Transverse colon (tissue), 4 donors: ENCODE measurements at regions not wholly inside any gene's neighbourhood (a gene's known extent, or its start where the extent isn't known, plus 50 kb on each side); places are given as distances from the start of the nearest gene placed in this dataset.

Experiments
- DNase-seq: peaks from one replicate; pipeline ENCODE4 v3.0.0-alpha.2; 2019
- H3K27ac ChIP-seq, 4 donors: fragments of 200-600 bp; sonication (generic); 2 replicates each; pipeline ENCODE4 v1.5.1; 2016 to 2018; ENCODE audit warnings: inconsistent platforms in 4 of 4
- H3K27me3 ChIP-seq: fragments of 200-600 bp; sonication (generic); 2 replicates; pipeline ENCODE4 v1.5.1; 2017; ENCODE audit warnings: inconsistent platforms
- H3K36me3 ChIP-seq, 4 donors: fragments of 200-600 bp; sonication (generic); 2 replicates each; pipeline ENCODE4 v1.5.1; 2017 to 2019; ENCODE audit warnings: inconsistent platforms in 4 of 4
- H3K4me1 ChIP-seq, 4 donors: fragments of 200-600 bp; sonication (generic); 2 replicates each; pipeline ENCODE4 v1.5.1; 2017 to 2020; ENCODE audit warnings: inconsistent platforms in 4 of 4
- H3K4me3 ChIP-seq, 4 donors: fragments of 200-600 bp; sonication (generic); 1 replicate in 1 of 4; 2 replicates in 3 of 4; pipeline versions ENCODE4 v1.5.1 to v1.6.1; 2017 to 2019; ENCODE audit warnings: inconsistent platforms in 4 of 4
- H3K9me3 ChIP-seq, 2 donors: fragments of 200-600 bp; sonication (generic); 2 replicates each; pipeline ENCODE4 v1.5.1; 2017 to 2019; ENCODE audit warnings: inconsistent platforms in 2 of 2
- EP300 ChIP-seq: sonication (generic); formaldehyde crosslinking; IDR thresholded peaks from one replicate; pipeline ENCODE4 v1.6.1; 2017; ENCODE audit warnings: antibody characterized with exemption, low read depth
- POLR2A ChIP-seq: fragments of 450-650 bp; IDR thresholded peaks from one replicate; pipeline ENCODE4 v1.6.1; 2016; ENCODE audit warnings: antibody characterized with exemption, mild to moderate bottlenecking, moderate library complexity
- POLR2AphosphoS5 ChIP-seq, 3 donors: sonication (generic); formaldehyde crosslinking; IDR thresholded peaks; one replicate each; pipeline ENCODE4 v1.6.1; 2016; ENCODE audit warnings: antibody characterized with exemption in 3 of 3
- WGBS, 2 donors: methylation state at CpG; one replicate each; pipeline ENCODE4 v1.1.5; 2018; ENCODE audit warnings: low coverage in 1 of 2; 5-methylcytosine and 5-hydroxymethylcytosine counted together
- in situ Hi-C, 4 donors: fragments of 200-750 bp; cut with MboI; loops; one replicate each; pipeline versions ENCODE4 v1.15.0 to v1.15.1; 2017; ENCODE audit warnings: low sequenced_read_pairs in 3 of 4, low pct_ligation_motif_present in 1 of 4, low pct_unique_long_range_greater_than_20kb in 1 of 4
- intact Hi-C: fragments of 100-400 bp; cut with DNase I; formaldehyde crosslinking; loops from one replicate; pipeline ENCODE4 v1.15.1; 2023; ENCODE audit warnings: low total_unique reads
- TF ChIP-seq, protein P1 (sequence below), 5 experiments: fragments of 200-600 bp in 3 of 5; fragments of 450-650 bp in 2 of 5; sonication (generic) in 3 of 5; IDR thresholded peaks; 1 replicate in 2 of 5; 2 replicates in 3 of 5; pipeline ENCODE4 v1.5.1; 2016 to 2017; ENCODE audit warnings: antibody characterized with exemption in 5 of 5, inconsistent platforms in 3 of 5, mild to moderate bottlenecking in 2 of 5, moderate library complexity in 1 of 5

GRCh38 chr20:55354720-55355119 is 650.6 kb downstream of the CBLN4 start:
- 44% methylated on average over 3 of the region's 3 CpGs; no CpG with 5 or more reads in 1 of the 2 donors for WGBS, 2 donors
- intact Hi-C loops (no loop called here), in situ Hi-C loops (no loop called here)
- Histone ChIP-seq H3K4me1 (no peaks in the 10 kb centered on the region), H3K27me3 (no peaks in the 10 kb centered on the region), H3K36me3 (no peaks in the 10 kb centered on the region), H3K9me3 (no peaks in the 10 kb centered on the region), H3K4me3 (no peak overlapping the region), H3K27ac (no peak overlapping the region)
- TF ChIP-seq POLR2A = no peak
- TF ChIP-seq EP300 = no peak
- TF ChIP-seq POLR2AphosphoS5 (IDR thresholded peaks at IDR 0.05) = no peak
- DNase-seq = no peak

DNA sequence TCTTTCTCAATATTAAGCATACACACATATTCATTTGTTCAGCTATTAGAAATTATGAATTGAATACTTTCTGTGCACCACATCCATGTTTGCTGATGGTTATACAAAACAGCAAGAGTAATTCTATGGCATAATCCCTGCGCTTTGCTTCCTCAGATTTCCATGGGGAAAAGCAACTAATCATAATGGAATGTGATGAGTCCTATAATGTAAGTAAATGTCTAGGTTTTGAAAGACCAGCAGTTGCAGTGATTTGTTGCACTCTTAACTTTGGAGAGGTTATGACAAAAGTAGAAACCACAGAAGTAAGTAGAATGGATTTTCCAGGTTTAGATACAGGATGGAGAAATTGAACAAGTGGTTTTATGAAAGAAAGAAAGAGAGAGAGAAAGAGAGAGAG is 652.1 kb downstream of the CBLN4 start:
- Histone ChIP-seq H3K4me1 (no peaks in the 10 kb centered on the region), H3K36me3 (no peaks in the 10 kb centered on the region), H3K27me3 (no peaks in the 10 kb centered on the region), H3K9me3 (no peaks in the 10 kb centered on the region), H3K4me3 (no peak overlapping the region), H3K27ac (no peak overlapping the region)
- WGBS, 2 donors = 83 to 89% methylated on average over 1 of the region's 1 CpG
- in situ Hi-C loops (no loop called here), intact Hi-C loops (no loop called here)
- DNase-seq = no peak
- TF ChIP-seq, protein P1, sequence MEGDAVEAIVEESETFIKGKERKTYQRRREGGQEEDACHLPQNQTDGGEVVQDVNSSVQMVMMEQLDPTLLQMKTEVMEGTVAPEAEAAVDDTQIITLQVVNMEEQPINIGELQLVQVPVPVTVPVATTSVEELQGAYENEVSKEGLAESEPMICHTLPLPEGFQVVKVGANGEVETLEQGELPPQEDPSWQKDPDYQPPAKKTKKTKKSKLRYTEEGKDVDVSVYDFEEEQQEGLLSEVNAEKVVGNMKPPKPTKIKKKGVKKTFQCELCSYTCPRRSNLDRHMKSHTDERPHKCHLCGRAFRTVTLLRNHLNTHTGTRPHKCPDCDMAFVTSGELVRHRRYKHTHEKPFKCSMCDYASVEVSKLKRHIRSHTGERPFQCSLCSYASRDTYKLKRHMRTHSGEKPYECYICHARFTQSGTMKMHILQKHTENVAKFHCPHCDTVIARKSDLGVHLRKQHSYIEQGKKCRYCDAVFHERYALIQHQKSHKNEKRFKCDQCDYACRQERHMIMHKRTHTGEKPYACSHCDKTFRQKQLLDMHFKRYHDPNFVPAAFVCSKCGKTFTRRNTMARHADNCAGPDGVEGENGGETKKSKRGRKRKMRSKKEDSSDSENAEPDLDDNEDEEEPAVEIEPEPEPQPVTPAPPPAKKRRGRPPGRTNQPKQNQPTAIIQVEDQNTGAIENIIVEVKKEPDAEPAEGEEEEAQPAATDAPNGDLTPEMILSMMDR (IDR thresholded peaks at IDR 0.05) = no peak
- TF ChIP-seq EP300 (no peak), POLR2AphosphoS5 (IDR thresholded peaks at IDR 0.05) (no peak), POLR2A (no peak)

DNA sequence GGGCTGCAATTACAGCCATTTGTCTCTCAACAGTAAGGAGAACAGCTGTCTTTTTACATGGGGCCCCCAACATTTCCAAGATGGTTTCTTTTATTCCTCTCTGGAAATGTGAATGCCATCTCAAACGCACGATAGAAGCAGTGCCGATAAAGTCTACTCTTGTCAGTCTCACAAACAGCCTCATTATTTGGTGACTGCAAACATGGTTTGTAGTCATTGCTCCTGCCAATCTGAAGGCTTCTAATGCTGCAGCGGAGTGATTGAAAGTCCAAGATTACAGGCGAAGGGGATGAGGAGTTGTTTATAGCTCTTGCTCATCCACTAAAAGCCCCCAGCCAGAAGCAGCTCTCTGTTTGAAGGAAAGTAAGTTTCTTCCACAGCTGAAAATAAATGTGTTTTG is 657.1 kb downstream of the CBLN4 start:
- in situ Hi-C loops = no loop called here

DNA sequence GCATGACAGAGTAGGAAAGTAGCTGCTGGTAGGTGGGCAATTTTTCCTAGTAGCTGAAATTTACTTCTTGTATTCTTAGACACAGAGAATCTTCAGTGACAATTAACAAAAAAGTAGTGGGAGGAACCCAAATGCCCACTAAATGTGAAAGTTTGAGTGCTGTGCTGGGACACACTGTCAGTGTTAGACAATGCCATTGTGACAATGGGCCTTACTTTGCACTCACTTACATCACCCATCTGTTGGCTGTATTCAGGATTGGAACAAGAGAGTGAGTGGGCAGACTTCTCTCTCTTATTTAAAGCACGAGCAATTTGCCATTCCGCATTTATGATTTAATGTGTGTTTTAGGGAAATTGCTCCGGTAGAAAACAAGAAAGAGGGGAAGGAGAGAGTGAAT is 662.5 kb downstream of the CBLN4 start:
- no peak for DNase-seq
- 71 to 93% methylated on average over 3 of the region's 3 CpGs for WGBS, 2 donors
- H3K27me3 ChIP-seq = no peaks in the 10 kb centered on the region
- no peaks in the 10 kb centered on the region for H3K9me3 ChIP-seq
- H3K4me3 ChIP-seq = no peak overlapping the region
- no peak overlapping the region for H3K27ac ChIP-seq
- H3K4me1 ChIP-seq = no peaks in the 10 kb centered on the region
- in situ Hi-C loops = no loop called here
- TF ChIP-seq EP300 (no peak), POLR2AphosphoS5 (IDR thresholded peaks at IDR 0.05) (no peak), POLR2A (no peak)
- TF ChIP-seq, protein P1 (IDR thresholded peaks at IDR 0.05) = no peak
- intact Hi-C loops = no loop called here
- no peaks in the 10 kb centered on the region for H3K36me3 ChIP-seq

More for the DNA sequence above, 657.1 kb downstream of the CBLN4 start:
- no peaks in the 10 kb centered on the region for H3K9me3 ChIP-seq
- 73 to 77% methylated on average over 3 to 5 of the region's 5 CpGs for WGBS, 2 donors
- no peaks in the 10 kb centered on the region for H3K4me1 ChIP-seq
- TF ChIP-seq EP300 (no peak), POLR2A (no peak), POLR2AphosphoS5 (IDR thresholded peaks at IDR 0.05) (no peak)
- TF ChIP-seq, protein P1 (IDR thresholded peaks at IDR 0.05) = no peak
- no peak overlapping the region for H3K4me3 ChIP-seq
- no peaks in the 10 kb centered on the region for H3K27me3 ChIP-seq
- no peaks in the 10 kb centered on the region for H3K36me3 ChIP-seq
- no peak for DNase-seq
- no peak overlapping the region for H3K27ac ChIP-seq
- intact Hi-C loops = no loop called here

- intact Hi-C loops (no loop called here), in situ Hi-C loops (no loop called here)
- no peaks in the 10 kb centered on the region for H3K27me3 ChIP-seq
- no peaks in the 10 kb centered on the region for H3K36me3 ChIP-seq
- H3K4me1 ChIP-seq = no peaks in the 10 kb centered on the region
- H3K4me3 ChIP-seq = no peak overlapping the region
- no peak overlapping the region for H3K27ac ChIP-seq
- TF ChIP-seq POLR2AphosphoS5 (IDR thresholded peaks at IDR 0.05) = no peak
- no peak for TF ChIP-seq EP300
- no peak for TF ChIP-seq POLR2A
- TF ChIP-seq, protein P1 (IDR thresholded peaks at IDR 0.05) = no peak
- DNase-seq = no peak
- 48 to 55% methylated on average over 2 of the region's 2 CpGs for WGBS, 2 donors
- no peaks in the 10 kb centered on the region for H3K9me3 ChIP-seq
Measured at GRCh38 chr20:55333798-55334197, 671.5 kb downstream of the CBLN4 start.
